ENCODE measurements at regions not wholly inside any gene's neighbourhood (a gene's known extent, or its start where the extent isn't known, plus 50 kb on each side); places are given as distances from the start of the nearest gene placed in this dataset.
"Not testable (repeated sequence)": the region's sequence is repeated elsewhere in the genome, so short reads cannot be mapped to it uniquely, and the experiment has no call there.

- DNase-seq, result no peak
These were observed 221.5 kb downstream of the MBL2 start for GRCh38 chr10:52551046-52551445.

GRCh38 chr10:52558090-52558489, 214.5 kb downstream of the MBL2 start:
- DNase-seq, result no peak

- no peak for DNase-seq
These were observed 211.3 kb downstream of the MBL2 start for GRCh38 chr10:52561322-52561721.

- DNase-seq, result no peak
These were observed 209.2 kb downstream of the MBL2 start for GRCh38 chr10:52563360-52563759.

- no peak for DNase-seq
These were observed 205.9 kb downstream of the MBL2 start for GRCh38 chr10:52566471-52567246.

- no peak for DNase-seq
These were observed 205.4 kb downstream of the MBL2 start for GRCh38 chr10:52567247-52567580.

- DNase-seq, result no peak
These were observed 204.3 kb downstream of the MBL2 start for GRCh38 chr10:52568309-52568708.

- no peak for DNase-seq
These were observed 202.1 kb downstream of the MBL2 start for GRCh38 chr10:52570490-52570889.

GRCh38 chr10:52571018-52571417, 201.6 kb downstream of the MBL2 start:
- DNase-seq, result no peak

- no peak for DNase-seq
These were observed 200.9 kb downstream of the MBL2 start for GRCh38 chr10:52571516-52572182.

GRCh38 chr10:52573347-52573746, 199.2 kb downstream of the MBL2 start:
- DNase-seq, result no peak

GRCh38 chr10:52574697-52575096, 197.9 kb downstream of the MBL2 start:
- DNase-seq, result no peak

- DNase-seq, result no peak
These were observed 195.5 kb downstream of the MBL2 start for GRCh38 chr10:52577047-52577446.

GRCh38 chr10:52578871-52579405, 193.6 kb downstream of the MBL2 start:
- DNase-seq, result no peak

- DNase-seq, result not testable (repeated sequence)
These were observed 190.9 kb downstream of the MBL2 start for GRCh38 chr10:52581636-52582035.

GRCh38 chr10:52583336-52583735, 189.2 kb downstream of the MBL2 start:
- DNase-seq, result no peak

- no peak for DNase-seq
These were observed 185.9 kb downstream of the MBL2 start for GRCh38 chr10:52586710-52587109.

GRCh38 chr10:52597189-52597863, 175.3 kb downstream of the MBL2 start:
- DNase-seq, result no peak

GRCh38 chr10:52598936-52599335, 173.6 kb downstream of the MBL2 start:
- DNase-seq, result no peak

- DNase-seq, result no peak
These were observed 172.9 kb downstream of the MBL2 start for GRCh38 chr10:52599551-52600200.

- not testable (repeated sequence) for DNase-seq
These were observed 168.5 kb downstream of the MBL2 start for GRCh38 chr10:52604131-52604530.

GRCh38 chr10:52609071-52609470, 163.5 kb downstream of the MBL2 start:
- no peak for DNase-seq

- no peak for DNase-seq
These were observed 162.9 kb downstream of the MBL2 start for GRCh38 chr10:52609626-52610240.
